Ovary (tissue), 7 donors: ENCODE measurements at regions not wholly inside any gene's neighbourhood (a gene's known extent, or its start where the extent isn't known, plus 50 kb on each side); places are given as distances from the start of the nearest gene placed in this dataset.
"Not testable (repeated sequence)": the region's sequence is repeated elsewhere in the genome, so short reads cannot be mapped to it uniquely, and the experiment has no call there.

ENCODE experiments used
- DNase-seq, 5 donors: peaks; one replicate each; pipeline ENCODE4 v3.0.0-alpha.2; 2019 to 2020
- H3K27ac ChIP-seq, 2 donors: fragments of 200-600 bp; one replicate each; pipeline versions ENCODE4 v1.5.1 to v1.8.0; 2019 to 2022
- H3K27me3 ChIP-seq: fragments of 200-600 bp; one replicate; pipeline ENCODE4 v1.8.0; 2022
- H3K36me3 ChIP-seq: fragments of 200-600 bp; sonication (generic); one replicate; pipeline ENCODE4 v1.5.1; 2019
- H3K4me1 ChIP-seq: one replicate; pipeline ENCODE4 v1.8.1; 2013; ENCODE audit warnings: mild to moderate bottlenecking, moderate library complexity; ENCODE audit not compliant: insufficient read depth
- H3K4me3 ChIP-seq: fragments of 200-600 bp; sonication (generic); one replicate; pipeline ENCODE4 v1.5.1; 2017
- H3K9me3 ChIP-seq, 2 donors: fragments of 200-600 bp in 1 of 2; sonication (generic) in 1 of 2; one replicate each; pipeline versions ENCODE4 v1.5.1 to v1.8.1; 2013 to 2019; ENCODE audit warnings: mild to moderate bottlenecking in 1 of 2, moderate library complexity in 1 of 2
- CTCF ChIP-seq, 3 donors: fragments of 450-650 bp in 2 of 3; fragments of 200-600 bp in 1 of 3; IDR thresholded peaks; one replicate each; pipeline versions ENCODE4 v1.5.1 to v1.8.0; 2016 to 2022; ENCODE audit warnings: antibody characterized with exemption in 3 of 3, mild to moderate bottlenecking in 1 of 3
- EP300 ChIP-seq: sonication (generic); formaldehyde crosslinking; IDR thresholded peaks from one replicate; pipeline ENCODE4 v1.6.1; 2017; ENCODE audit warnings: antibody characterized with exemption
- POLR2A ChIP-seq: fragments of 450-650 bp; IDR thresholded peaks from one replicate; pipeline ENCODE4 v1.6.1; 2017; ENCODE audit warnings: antibody characterized with exemption, mild to moderate bottlenecking, moderate library complexity
- WGBS, 3 donors: extraction: QIAGEN DNeasy Blood & Tissue Kit in 1 of 3; methylation state at CpG; one replicate each; pipeline versions ENCODE4 v1.1.5 to v1.1.7; 2013 to 2017; 5-methylcytosine and 5-hydroxymethylcytosine counted together
- intact Hi-C, 4 donors: fragments of 100-400 bp; cut with DNase I; formaldehyde crosslinking; loops; one replicate each; pipeline versions ENCODE4 v1.11.0 to v1.15.1; 2022 to 2023
- donor health status: DM: no; HTN: no; CAD: no; lungs with moderate emphysema.
- donor health status: DM: no; HTN: no; CAD: no.
- donor health status: Bipolar disorder and iron deficiency.
- donor health status: DM: no; HTN: no; CAD: no.
- donor health status: DM: yes; HTN: yes; CAD: no.

- no peak for TF ChIP-seq POLR2A
- TF ChIP-seq CTCF (IDR thresholded peaks at IDR 0.05): no peak
- no peak for TF ChIP-seq EP300
- no peaks in the 10 kb centered on the region for H3K4me1 ChIP-seq
- WGBS, 3 donors: 93 to 96% (median 95%) methylated on average over 6 of the region's 6 CpGs
- DNase-seq: no peak
- no peaks in the 10 kb centered on the region for H3K27me3 ChIP-seq
- intact Hi-C loops: no loop called here
- no peak overlapping the region for H3K4me3 ChIP-seq
- H3K9me3 ChIP-seq: no peaks in the 10 kb centered on the region
- no peak overlapping the region for H3K27ac ChIP-seq
- H3K36me3 ChIP-seq: no peaks in the 10 kb centered on the region
These were observed 465.0 kb downstream of the GUCY1A2 start for GRCh38 chr11:106553304-106553703.

- H3K36me3 ChIP-seq, H3K27ac ChIP-seq, H3K4me1 ChIP-seq, intact Hi-C loops, H3K4me3 ChIP-seq, H3K9me3 ChIP-seq, DNase-seq, H3K27me3 ChIP-seq: not testable (repeated sequence)
- WGBS, 3 donors: 92 to 95% (median 93%) methylated on average over 13 of the region's 13 CpGs
These were observed 462.6 kb downstream of the GUCY1A2 start for GRCh38 chr11:106555566-106556250.

GRCh38 chr11:106565326-106565725 is 452.9 kb downstream of the GUCY1A2 start:
- no peak for TF ChIP-seq EP300
- TF ChIP-seq POLR2A: no peak
- no peak for TF ChIP-seq CTCF (IDR thresholded peaks at IDR 0.05)
- intact Hi-C loops: no loop called here

GRCh38 chr11:106568632-106569031 is 449.6 kb downstream of the GUCY1A2 start:
- 86 to 87% (median 86%) methylated on average over 3 of the region's 3 CpGs for WGBS, 3 donors
- intact Hi-C loops: no loop called here
- H3K27me3 ChIP-seq: no peaks in the 10 kb centered on the region
- DNase-seq: no peak
- no peak overlapping the region for H3K4me3 ChIP-seq
- H3K4me1 ChIP-seq: no peaks in the 10 kb centered on the region
- H3K27ac ChIP-seq: no peak overlapping the region
- no peaks in the 10 kb centered on the region for H3K9me3 ChIP-seq
- no peak for TF ChIP-seq POLR2A
- no peak for TF ChIP-seq CTCF (IDR thresholded peaks at IDR 0.05)
- no peaks in the 10 kb centered on the region for H3K36me3 ChIP-seq

More at GRCh38 chr11:106565326-106565725, 452.9 kb downstream of the GUCY1A2 start:
- Histone ChIP-seq H3K4me1 (no peaks in the 10 kb centered on the region), H3K36me3 (no peaks in the 10 kb centered on the region), H3K27ac (no peak overlapping the region), H3K4me3 (no peak overlapping the region), H3K9me3 (no peaks in the 10 kb centered on the region), H3K27me3 (no peaks in the 10 kb centered on the region)
- 84 to 95% (median 92%) methylated on average over 2 of the region's 2 CpGs for WGBS, 3 donors
- DNase-seq: no peak

GRCh38 chr11:106577384-106577783 is 440.9 kb downstream of the GUCY1A2 start:
- H3K4me1 ChIP-seq, H3K9me3 ChIP-seq, H3K27me3 ChIP-seq, H3K4me3 ChIP-seq, H3K36me3 ChIP-seq, H3K27ac ChIP-seq, intact Hi-C loops, DNase-seq: not testable (repeated sequence)
- 91 to 96% (median 95%) methylated on average over 5 of the region's 5 CpGs for WGBS, 3 donors
